Mesothelial cell of epicardium (in vitro differentiated cells): ENCODE measurements at regions not wholly inside any gene's neighbourhood (a gene's known extent, or its start where the extent isn't known, plus 50 kb on each side); places are given as distances from the start of the nearest gene placed in this dataset.

ENCODE experiments used
- DNase-seq, 2 experiments: peaks; one replicate each; pipeline ENCODE4 v3.0.0; 2021; ENCODE audit warnings: low spot score in 2 of 2; ENCODE audit not compliant: unreplicated experiment in 2 of 2
- H3K27ac Mint-ChIP-seq: 2 replicates; pipeline ENCODE4 v1.8.0; 2021; ENCODE audit warnings: mixed read lengths
- H3K27me3 Mint-ChIP-seq: 2 replicates; pipeline ENCODE4 v1.8.0; 2021; ENCODE audit warnings: low read depth, mixed read lengths
- H3K36me3 Mint-ChIP-seq: 2 replicates; pipeline ENCODE4 v1.8.0; 2021; ENCODE audit warnings: mixed read lengths
- H3K4me1 Mint-ChIP-seq: 2 replicates; pipeline ENCODE4 v1.8.0; 2021; ENCODE audit warnings: mixed read lengths
- H3K4me3 Mint-ChIP-seq: 2 replicates; pipeline ENCODE4 v1.8.0; 2021; ENCODE audit warnings: mild to moderate bottlenecking, moderate library complexity, mixed read lengths
- H3K9me3 Mint-ChIP-seq: 2 replicates; pipeline ENCODE4 v1.8.0; 2021; ENCODE audit warnings: mixed read lengths
- TF ChIP-seq, protein P1 (sequence below): fragments of 200-600 bp; sonication (generic); IDR thresholded peaks from one replicate; pipeline ENCODE4 v1.5.0; 2021; ENCODE audit warnings: antibody characterized with exemption; ENCODE audit not compliant: unreplicated experiment

DNA sequence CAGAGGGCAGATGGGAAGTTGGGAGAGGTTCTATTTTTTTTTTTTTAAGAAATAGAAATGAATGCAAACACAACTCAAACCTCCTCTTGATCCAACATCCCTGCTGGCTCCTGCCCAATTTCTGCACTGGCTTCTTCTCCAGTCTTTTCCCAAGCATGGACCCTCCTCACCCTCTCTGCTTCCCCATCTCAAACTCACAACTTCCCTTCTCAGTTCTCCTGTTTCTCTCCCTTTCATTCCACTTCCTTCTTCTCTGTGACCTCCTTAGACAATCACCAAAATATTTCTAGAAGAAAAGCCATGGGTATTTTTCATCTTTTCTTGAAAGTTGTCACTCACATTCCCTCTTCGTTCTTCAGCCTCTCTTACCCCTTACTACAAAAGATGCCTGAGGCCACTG lies 85.2 kb upstream of the VPREB1 start:
- Mint-ChIP-seq H3K27ac (no peak overlapping the region), H3K4me3 (no peak overlapping the region), H3K27me3 (peaks cover 61% of the 10 kb centered on the region), H3K36me3 (no peaks in the 10 kb centered on the region), H3K9me3 (no peaks in the 10 kb centered on the region), H3K4me1 (no peaks in the 10 kb centered on the region)
- no peak for DNase-seq
- TF ChIP-seq, protein P1, sequence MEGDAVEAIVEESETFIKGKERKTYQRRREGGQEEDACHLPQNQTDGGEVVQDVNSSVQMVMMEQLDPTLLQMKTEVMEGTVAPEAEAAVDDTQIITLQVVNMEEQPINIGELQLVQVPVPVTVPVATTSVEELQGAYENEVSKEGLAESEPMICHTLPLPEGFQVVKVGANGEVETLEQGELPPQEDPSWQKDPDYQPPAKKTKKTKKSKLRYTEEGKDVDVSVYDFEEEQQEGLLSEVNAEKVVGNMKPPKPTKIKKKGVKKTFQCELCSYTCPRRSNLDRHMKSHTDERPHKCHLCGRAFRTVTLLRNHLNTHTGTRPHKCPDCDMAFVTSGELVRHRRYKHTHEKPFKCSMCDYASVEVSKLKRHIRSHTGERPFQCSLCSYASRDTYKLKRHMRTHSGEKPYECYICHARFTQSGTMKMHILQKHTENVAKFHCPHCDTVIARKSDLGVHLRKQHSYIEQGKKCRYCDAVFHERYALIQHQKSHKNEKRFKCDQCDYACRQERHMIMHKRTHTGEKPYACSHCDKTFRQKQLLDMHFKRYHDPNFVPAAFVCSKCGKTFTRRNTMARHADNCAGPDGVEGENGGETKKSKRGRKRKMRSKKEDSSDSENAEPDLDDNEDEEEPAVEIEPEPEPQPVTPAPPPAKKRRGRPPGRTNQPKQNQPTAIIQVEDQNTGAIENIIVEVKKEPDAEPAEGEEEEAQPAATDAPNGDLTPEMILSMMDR: no peak

DNA sequence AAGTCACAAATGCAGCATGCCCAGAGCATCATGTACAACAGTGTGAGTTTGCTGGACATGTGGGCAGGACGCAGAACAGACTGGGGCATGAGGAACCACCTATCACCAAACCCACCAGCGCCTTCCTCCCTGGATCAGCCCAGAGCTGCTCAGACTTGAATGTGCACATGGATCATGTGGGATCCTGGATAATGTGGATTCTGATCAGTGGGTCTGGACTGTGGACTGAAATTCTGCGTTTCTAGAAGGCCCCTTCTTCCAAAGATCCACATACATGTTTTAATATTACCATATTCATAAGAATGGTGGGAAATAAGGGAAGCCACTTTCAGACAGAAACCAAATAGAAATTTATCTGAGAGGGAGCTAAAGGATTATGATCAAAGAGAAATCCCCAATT lies 85.6 kb upstream of the VPREB1 start:
- Mint-ChIP-seq H3K36me3 (no peaks in the 10 kb centered on the region), H3K4me3 (no peak overlapping the region), H3K27me3 (peaks cover 61% of the 10 kb centered on the region), H3K9me3 (no peaks in the 10 kb centered on the region), H3K4me1 (no peaks in the 10 kb centered on the region), H3K27ac (no peak overlapping the region)
- no peak for DNase-seq
- TF ChIP-seq, protein P1: no peak

DNA sequence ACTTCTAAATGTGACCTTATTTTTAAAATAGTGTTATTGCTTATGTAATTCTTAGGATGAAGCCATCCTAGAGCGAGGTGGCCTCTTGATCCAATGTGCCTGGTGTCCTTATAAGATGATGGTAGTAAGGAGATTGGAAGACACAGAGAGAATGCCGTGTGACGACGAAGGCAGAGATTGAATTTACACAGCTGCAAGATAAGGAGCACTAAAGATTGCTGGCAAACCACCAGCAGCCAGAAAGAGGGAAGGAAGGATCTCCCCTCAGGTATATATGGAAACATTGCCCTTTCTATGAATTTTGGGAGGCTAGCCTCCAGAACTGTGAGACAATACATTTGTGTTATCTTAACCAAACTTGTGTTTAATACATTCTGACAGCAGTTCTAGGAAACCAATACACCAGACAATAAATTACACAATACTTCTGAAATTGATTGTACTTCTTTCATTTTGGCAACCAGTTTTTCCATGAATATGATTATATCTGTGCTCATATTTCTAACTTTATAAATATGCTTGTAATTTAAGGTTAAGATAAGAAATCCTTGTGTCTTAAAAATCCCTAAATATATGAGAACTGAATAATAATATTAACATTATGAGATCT lies 86.3 kb upstream of the VPREB1 start:
- Mint-ChIP-seq H3K4me1 (no peaks in the 10 kb centered on the region), H3K4me3 (no peak overlapping the region), H3K27ac (no peak overlapping the region), H3K9me3 (no peaks in the 10 kb centered on the region), H3K36me3 (no peaks in the 10 kb centered on the region), H3K27me3 (peaks cover 59% of the 10 kb centered on the region)
- TF ChIP-seq, protein P1: no peak
- DNase-seq: no peak

DNA sequence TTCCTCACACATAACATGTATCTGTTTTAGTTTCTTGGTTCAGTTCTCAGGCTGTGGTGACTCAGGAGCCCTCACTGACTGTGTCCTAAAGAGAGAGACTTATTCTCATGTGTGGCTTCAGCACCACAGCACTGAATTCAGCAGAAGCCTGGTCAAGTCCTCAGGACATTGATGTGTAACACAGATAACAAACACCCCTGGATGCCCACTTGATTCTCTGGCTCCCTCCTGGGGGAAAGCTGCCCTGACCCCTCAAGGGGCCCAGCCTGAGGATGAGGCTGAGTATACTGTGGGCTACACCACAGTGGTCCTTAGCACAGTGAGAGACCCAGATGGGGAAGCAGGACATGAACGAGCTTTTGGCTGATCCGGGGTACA lies 87.2 kb upstream of the VPREB1 start:
- DNase-seq: no peak
- H3K4me1 Mint-ChIP-seq: no peaks in the 10 kb centered on the region

DNA sequence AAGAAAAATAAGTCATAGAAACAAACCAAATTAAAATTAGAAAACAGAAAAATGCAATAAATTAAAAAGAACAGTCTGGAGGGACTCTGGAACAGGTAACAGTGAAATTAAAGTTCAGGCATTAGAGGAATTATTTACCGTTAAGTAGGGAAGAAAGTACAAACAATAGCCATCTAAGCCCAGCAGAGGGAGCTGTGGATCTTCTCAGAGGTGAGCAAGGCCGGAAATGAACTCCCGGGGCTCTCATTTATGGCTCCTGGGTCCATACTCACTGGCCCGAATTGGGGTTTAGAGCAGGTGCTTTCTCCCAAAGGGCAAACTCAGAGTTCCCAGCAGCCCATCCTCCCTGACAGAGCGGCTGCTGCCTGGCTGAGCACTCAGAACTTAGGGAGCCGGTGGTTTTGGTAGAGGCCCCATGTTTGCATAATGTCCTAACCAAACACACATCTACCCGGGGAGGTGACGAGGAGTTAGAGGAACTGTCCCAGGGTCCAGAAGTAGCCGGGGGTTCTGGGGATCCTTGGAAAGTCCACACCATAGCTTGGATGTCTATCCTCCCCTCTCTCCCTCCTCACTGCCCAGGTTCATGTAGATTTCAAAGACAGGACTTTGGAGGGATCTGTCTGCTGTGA lies 87.8 kb upstream of the VPREB1 start:
- Mint-ChIP-seq H3K27ac (no peak overlapping the region), H3K4me1 (no peaks in the 10 kb centered on the region), H3K4me3 (no peak overlapping the region), H3K36me3 (no peaks in the 10 kb centered on the region), H3K9me3 (no peaks in the 10 kb centered on the region), H3K27me3 (peaks cover 56% of the 10 kb centered on the region)
- TF ChIP-seq, protein P1: no peak
- no peak for DNase-seq

More for the DNA sequence above, 87.2 kb upstream of the VPREB1 start:
- H3K27ac Mint-ChIP-seq: no peak overlapping the region
- H3K27me3 Mint-ChIP-seq: peaks cover 56% of the 10 kb centered on the region
- H3K4me3 Mint-ChIP-seq: no peak overlapping the region
- H3K9me3 Mint-ChIP-seq: no peaks in the 10 kb centered on the region
- TF ChIP-seq, protein P1: no peak
- H3K36me3 Mint-ChIP-seq: no peaks in the 10 kb centered on the region

DNA sequence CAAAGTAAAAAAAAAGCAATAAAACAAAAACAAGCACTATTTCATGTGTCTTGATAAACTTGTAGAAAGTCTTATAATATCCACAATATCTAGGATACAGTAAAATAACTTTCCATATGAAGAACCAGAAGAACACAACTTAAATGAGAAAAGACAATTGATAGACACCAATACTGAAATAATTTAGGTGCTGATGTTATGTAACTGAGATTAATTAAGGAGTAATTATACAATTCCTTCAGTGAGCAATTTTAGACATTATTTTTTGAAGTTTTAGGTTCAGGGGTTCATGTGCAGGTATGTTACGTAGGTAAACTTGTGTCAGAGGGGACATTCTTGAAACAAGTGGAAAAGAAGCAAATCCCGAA lies 88.3 kb upstream of the VPREB1 start:
- TF ChIP-seq, protein P1: no peak
- no peak overlapping the region for H3K27ac Mint-ChIP-seq

More for the DNA sequence above, 88.3 kb upstream of the VPREB1 start:
- H3K4me3 Mint-ChIP-seq: no peak overlapping the region
- no peak for DNase-seq
- no peaks in the 10 kb centered on the region for H3K4me1 Mint-ChIP-seq
- H3K36me3 Mint-ChIP-seq: no peaks in the 10 kb centered on the region
- H3K9me3 Mint-ChIP-seq: no peaks in the 10 kb centered on the region
- H3K27me3 Mint-ChIP-seq: peaks cover 61% of the 10 kb centered on the region
